ENCODE measurements at regions not wholly inside any gene's neighbourhood (a gene's known extent, or its start where the extent isn't known, plus 50 kb on each side); places are given as distances from the start of the nearest gene placed in this dataset.

DNA sequence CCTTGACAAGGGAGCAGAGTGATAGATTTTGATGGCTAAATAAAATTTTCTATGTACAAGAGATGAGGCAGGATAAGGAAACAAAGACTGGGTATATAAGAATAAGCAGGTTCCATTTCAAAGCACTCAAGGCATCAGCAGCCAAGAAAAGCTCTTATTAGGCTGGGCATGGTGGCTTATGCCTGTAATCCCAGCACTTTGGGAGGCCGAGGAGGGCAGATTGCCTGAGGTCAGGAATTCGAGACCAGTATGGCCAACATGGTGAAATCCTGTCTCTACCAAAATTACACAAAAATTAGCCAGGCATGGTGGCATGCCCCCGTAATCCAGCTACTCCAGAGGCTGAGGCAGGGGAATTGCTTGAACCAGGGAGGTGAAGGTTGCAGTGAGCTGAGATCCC, 563.4 kb upstream of the CCDC179 start (continued):
- TF ChIP-seq, protein P1, sequence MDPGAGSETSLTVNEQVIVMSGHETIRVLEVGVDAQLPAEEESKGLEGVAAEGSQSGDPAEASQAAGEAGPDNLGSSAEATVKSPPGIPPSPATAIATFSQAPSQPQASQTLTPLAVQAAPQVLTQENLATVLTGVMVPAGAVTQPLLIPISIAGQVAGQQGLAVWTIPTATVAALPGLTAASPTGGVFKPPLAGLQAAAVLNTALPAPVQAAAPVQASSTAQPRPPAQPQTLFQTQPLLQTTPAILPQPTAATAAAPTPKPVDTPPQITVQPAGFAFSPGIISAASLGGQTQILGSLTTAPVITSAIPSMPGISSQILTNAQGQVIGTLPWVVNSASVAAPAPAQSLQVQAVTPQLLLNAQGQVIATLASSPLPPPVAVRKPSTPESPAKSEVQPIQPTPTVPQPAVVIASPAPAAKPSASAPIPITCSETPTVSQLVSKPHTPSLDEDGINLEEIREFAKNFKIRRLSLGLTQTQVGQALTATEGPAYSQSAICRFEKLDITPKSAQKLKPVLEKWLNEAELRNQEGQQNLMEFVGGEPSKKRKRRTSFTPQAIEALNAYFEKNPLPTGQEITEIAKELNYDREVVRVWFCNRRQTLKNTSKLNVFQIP (CRISPR knock-in tag; IDR thresholded peaks at IDR 0.05; ENCODE audit: borderline replicate concordance, low read depth) = no peak
- no peak for TF ChIP-seq ISL1 (CRISPR knock-in tag; IDR thresholded peaks at IDR 0.05)

DNA sequence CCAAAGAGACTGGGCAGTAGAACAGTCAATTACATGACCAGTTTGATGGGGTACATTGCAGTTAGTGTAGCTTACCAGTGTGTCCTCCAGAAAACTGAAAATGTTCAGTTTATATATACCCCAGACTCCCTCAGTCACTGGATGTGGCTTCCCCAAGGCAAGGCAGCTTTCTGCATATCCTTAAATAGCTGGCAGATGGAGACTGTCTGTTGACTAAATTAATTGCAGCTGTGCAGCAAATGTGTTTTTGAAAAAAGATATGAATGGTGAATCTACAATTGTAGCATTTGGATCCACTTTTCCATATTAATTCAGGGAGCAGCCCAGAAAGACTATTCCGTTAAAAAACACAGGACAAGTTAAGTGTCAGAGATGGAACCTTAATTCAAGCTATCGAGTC, 565.1 kb upstream of the CCDC179 start:
- peak; percentile 81 for ATAC-seq
- TF ChIP-seq TCF4 (CRISPR knock-in tag; IDR thresholded peaks at IDR 0.05; ENCODE audit: borderline replicate concordance) (peak; percentile 81), ZNF70 (CRISPR knock-in tag; IDR thresholded peaks at IDR 0.05) (no peak), ISL1 (CRISPR knock-in tag; IDR thresholded peaks at IDR 0.05) (no peak)
- TF ChIP-seq, protein P2, sequence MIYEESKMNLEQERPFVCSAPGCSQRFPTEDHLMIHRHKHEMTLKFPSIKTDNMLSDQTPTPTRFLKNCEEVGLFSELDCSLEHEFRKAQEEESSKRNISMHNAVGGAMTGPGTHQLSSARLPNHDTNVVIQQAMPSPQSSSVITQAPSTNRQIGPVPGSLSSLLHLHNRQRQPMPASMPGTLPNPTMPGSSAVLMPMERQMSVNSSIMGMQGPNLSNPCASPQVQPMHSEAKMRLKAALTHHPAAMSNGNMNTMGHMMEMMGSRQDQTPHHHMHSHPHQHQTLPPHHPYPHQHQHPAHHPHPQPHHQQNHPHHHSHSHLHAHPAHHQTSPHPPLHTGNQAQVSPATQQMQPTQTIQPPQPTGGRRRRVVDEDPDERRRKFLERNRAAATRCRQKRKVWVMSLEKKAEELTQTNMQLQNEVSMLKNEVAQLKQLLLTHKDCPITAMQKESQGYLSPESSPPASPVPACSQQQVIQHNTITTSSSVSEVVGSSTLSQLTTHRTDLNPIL (CRISPR knock-in tag; IDR thresholded peaks at IDR 0.05; ENCODE audit: low read depth) = no peak
- TF ChIP-seq, protein P3, sequence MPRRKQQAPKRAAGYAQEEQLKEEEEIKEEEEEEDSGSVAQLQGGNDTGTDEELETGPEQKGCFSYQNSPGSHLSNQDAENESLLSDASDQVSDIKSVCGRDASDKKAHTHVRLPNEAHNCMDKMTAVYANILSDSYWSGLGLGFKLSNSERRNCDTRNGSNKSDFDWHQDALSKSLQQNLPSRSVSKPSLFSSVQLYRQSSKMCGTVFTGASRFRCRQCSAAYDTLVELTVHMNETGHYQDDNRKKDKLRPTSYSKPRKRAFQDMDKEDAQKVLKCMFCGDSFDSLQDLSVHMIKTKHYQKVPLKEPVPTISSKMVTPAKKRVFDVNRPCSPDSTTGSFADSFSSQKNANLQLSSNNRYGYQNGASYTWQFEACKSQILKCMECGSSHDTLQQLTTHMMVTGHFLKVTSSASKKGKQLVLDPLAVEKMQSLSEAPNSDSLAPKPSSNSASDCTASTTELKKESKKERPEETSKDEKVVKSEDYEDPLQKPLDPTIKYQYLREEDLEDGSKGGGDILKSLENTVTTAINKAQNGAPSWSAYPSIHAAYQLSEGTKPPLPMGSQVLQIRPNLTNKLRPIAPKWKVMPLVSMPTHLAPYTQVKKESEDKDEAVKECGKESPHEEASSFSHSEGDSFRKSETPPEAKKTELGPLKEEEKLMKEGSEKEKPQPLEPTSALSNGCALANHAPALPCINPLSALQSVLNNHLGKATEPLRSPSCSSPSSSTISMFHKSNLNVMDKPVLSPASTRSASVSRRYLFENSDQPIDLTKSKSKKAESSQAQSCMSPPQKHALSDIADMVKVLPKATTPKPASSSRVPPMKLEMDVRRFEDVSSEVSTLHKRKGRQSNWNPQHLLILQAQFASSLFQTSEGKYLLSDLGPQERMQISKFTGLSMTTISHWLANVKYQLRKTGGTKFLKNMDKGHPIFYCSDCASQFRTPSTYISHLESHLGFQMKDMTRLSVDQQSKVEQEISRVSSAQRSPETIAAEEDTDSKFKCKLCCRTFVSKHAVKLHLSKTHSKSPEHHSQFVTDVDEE (CRISPR knock-in tag; IDR thresholded peaks at IDR 0.05) = peak; percentile 63; the same call in 1 of the 2 replicates

DNA sequence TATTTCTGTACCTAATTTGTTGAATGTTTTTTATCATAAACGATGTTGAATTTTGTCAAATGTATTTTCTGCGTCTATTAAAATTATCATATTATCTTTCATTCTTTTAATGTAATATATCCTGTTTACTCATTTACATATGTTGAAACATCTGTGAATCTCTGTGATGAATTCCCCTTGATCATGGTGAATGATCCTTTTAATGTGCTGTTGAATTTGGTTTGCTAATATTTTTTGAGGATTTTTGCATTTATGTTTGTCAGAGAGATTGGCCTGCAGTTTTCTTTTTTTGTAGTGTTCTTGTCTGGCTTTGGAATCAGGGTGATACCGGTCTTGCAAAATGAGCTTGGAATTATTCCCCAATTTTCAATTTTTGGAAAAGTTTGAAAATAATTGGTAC, 569.3 kb upstream of the CCDC179 start:
- TF ChIP-seq, protein P1 (CRISPR knock-in tag; IDR thresholded peaks at IDR 0.05; ENCODE audit: borderline replicate concordance, low read depth) = no peak
- TF ChIP-seq ZC3H10 (CRISPR knock-in tag; IDR thresholded peaks at IDR 0.05) = no peak
- no peak for TF ChIP-seq GLIS3 (CRISPR knock-in tag; IDR thresholded peaks at IDR 0.05)
- TF ChIP-seq TOX (CRISPR knock-in tag; IDR thresholded peaks at IDR 0.05; ENCODE audit: borderline replicate concordance) = no peak
- no peak for TF ChIP-seq ZNF70 (CRISPR knock-in tag; IDR thresholded peaks at IDR 0.05)
- TF ChIP-seq ZFP3 (CRISPR knock-in tag; IDR thresholded peaks at IDR 0.05) = no peak
- TF ChIP-seq ZFP30 (CRISPR knock-in tag; IDR thresholded peaks at IDR 0.05) = no peak
- no peak for TF ChIP-seq SNAI2 (CRISPR knock-in tag; IDR thresholded peaks at IDR 0.05)
- TF ChIP-seq, protein P4, sequence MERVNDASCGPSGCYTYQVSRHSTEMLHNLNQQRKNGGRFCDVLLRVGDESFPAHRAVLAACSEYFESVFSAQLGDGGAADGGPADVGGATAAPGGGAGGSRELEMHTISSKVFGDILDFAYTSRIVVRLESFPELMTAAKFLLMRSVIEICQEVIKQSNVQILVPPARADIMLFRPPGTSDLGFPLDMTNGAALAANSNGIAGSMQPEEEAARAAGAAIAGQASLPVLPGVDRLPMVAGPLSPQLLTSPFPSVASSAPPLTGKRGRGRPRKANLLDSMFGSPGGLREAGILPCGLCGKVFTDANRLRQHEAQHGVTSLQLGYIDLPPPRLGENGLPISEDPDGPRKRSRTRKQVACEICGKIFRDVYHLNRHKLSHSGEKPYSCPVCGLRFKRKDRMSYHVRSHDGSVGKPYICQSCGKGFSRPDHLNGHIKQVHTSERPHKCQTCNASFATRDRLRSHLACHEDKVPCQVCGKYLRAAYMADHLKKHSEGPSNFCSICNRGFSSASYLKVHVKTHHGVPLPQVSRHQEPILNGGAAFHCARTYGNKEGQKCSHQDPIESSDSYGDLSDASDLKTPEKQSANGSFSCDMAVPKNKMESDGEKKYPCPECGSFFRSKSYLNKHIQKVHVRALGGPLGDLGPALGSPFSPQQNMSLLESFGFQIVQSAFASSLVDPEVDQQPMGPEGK (CRISPR knock-in tag; IDR thresholded peaks at IDR 0.05; ENCODE audit: borderline replicate concordance) = no peak
- TF ChIP-seq ARNTL (CRISPR knock-in tag; IDR thresholded peaks at IDR 0.05; ENCODE audit: borderline replicate concordance, low read depth) = no peak
- no peak for TF ChIP-seq OSR1 (CRISPR knock-in tag; IDR thresholded peaks at IDR 0.05)
- TF ChIP-seq ISL1 (CRISPR knock-in tag; IDR thresholded peaks at IDR 0.05) = no peak
- TF ChIP-seq TCF4 (CRISPR knock-in tag; IDR thresholded peaks at IDR 0.05; ENCODE audit: borderline replicate concordance) = no peak
- TF ChIP-seq, protein P3 (CRISPR knock-in tag; IDR thresholded peaks at IDR 0.05) = no peak
- TF ChIP-seq, protein P2 (CRISPR knock-in tag; IDR thresholded peaks at IDR 0.05; ENCODE audit: low read depth) = no peak
- TF ChIP-seq ESRRG (CRISPR knock-in tag; IDR thresholded peaks at IDR 0.05) = no peak
- TF ChIP-seq ZNF8 (CRISPR knock-in tag; IDR thresholded peaks at IDR 0.05) = no peak
- no peak for TF ChIP-seq RARB (CRISPR knock-in tag; IDR thresholded peaks at IDR 0.05)
- no peak for TF ChIP-seq PPARA (CRISPR knock-in tag; IDR thresholded peaks at IDR 0.05; ENCODE audit: borderline replicate concordance)
- no peak for ATAC-seq
